Epithelial cell of esophagus (primary cell): ENCODE measurements at regions not wholly inside any gene's neighbourhood (a gene's known extent, or its start where the extent isn't known, plus 50 kb on each side); places are given as distances from the start of the nearest gene placed in this dataset.

Source experiments
- DNase-seq: peaks from one replicate; pipeline ENCODE4 v3.0.0; 2010; ENCODE audit warnings: low read depth
- H3K4me3 ChIP-seq: 2 replicates; pipeline ENCODE4 v1.5.1; 2011; ENCODE audit warnings: mild to moderate bottlenecking, low read length, control low read depth
- CTCF ChIP-seq: IDR thresholded peaks from 2 replicates; pipeline ENCODE4 v1.5.1; 2011; ENCODE audit warnings: low read depth, mild to moderate bottlenecking, low read length, control low read depth, inconsistent platforms; ENCODE audit not compliant: insufficient read depth; ENCODE audit errors: missing control alignments

GRCh38 chr14:98184457-98184856 lies 1087.5 kb downstream of the BCL11B start:
- no peak for TF ChIP-seq CTCF
- H3K4me3 ChIP-seq: no peak overlapping the region
- no peak for DNase-seq

GRCh38 chr14:98185036-98185435 lies 1087.0 kb downstream of the BCL11B start:
- no peak for DNase-seq
- H3K4me3 ChIP-seq: no peak overlapping the region
- no peak for TF ChIP-seq CTCF

- TF ChIP-seq CTCF: no peak
- H3K4me3 ChIP-seq: no peak overlapping the region
- DNase-seq: peak; percentile 84
Measured at GRCh38 chr14:98186140-98186539, 1085.9 kb downstream of the BCL11B start.

GRCh38 chr14:98187281-98187680 lies 1084.7 kb downstream of the BCL11B start:
- no peak for DNase-seq
- TF ChIP-seq CTCF: no peak
- H3K4me3 ChIP-seq: no peak overlapping the region

GRCh38 chr14:98189062-98189461 lies 1082.9 kb downstream of the BCL11B start:
- DNase-seq: no peak
- no peak for TF ChIP-seq CTCF
- no peak overlapping the region for H3K4me3 ChIP-seq

GRCh38 chr14:98189511-98189910 lies 1082.5 kb downstream of the BCL11B start:
- no peak overlapping the region for H3K4me3 ChIP-seq
- TF ChIP-seq CTCF: no peak
- no peak for DNase-seq

GRCh38 chr14:98189944-98190343 lies 1082.1 kb downstream of the BCL11B start:
- no peak overlapping the region for H3K4me3 ChIP-seq
- TF ChIP-seq CTCF: no peak
- no peak for DNase-seq
